Hematopoietic multipotent progenitor cell treated with erythropoietin and hydrocortisone succinate and interleukin-3 and kit ligand, for 15 days (in vitro differentiated cells): ENCODE measurements at regions not wholly inside any gene's neighbourhood (a gene's known extent, or its start where the extent isn't known, plus 50 kb on each side); places are given as distances from the start of the nearest gene placed in this dataset.

Experiments used
- DNase-seq: peaks from one replicate; pipeline ENCODE4 v3.0.0-alpha.2; 2015; ENCODE audit warnings: low spot score

DNA sequence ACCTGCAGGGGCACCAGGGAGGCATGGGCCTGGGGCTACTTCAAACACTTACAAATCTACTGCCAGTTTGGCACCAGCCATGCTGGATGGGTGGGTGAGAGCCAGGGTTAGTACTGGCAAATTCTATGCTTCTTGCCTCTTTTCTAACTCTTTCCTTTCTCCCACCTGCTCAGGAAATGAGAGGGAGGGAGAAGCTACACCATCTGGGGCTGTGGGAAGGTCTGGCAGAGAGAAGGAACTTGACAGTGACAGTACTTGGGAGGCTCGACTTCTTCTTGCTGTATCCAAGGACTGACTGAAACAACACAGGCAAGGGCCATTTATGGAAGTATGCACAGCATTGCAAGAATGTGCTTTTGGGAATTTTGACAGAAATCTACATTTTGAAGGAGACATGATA is 149.6 kb upstream of the DYRK2 start:
- no peak for DNase-seq

DNA sequence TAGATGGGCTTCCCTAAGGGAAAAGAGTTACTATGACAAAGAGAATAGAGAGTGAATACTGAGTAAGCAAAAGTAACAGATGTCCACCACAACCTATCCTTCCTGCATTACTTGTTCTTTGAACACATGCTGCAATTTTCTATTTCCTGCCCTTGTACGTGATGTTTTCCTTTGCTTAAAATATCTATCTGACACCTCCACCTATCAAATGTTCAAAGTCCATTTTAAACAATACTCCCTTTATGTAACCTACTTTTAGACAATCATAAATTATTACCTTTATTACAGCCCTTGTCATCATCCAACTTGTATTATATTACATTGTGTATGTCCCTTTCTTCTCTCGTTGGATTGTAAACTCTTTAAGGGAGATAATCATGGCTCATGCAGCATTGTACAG is 147.2 kb upstream of the DYRK2 start:
- no peak for DNase-seq

GRCh38 chr12:67504026-67504425 is 144.5 kb upstream of the DYRK2 start:
- DNase-seq, result no peak

DNA sequence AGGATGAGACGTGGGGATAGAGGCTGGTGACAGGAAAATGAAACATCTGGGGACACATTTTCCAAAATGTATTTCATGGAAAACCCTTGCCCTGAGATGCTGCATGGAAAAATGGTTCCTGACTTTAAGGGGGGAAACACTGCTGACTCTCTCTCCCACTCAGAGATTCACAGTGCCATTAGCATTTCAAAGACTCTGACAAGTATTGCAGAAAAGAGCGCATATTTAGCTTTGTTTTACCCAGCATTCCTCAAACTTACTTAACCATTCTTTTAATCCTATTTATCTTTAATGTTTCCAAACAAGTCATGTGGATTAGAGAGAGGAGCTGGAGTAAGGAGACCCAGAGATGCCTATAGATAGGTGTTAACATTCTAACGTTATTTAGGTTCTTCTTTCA is 141.8 kb upstream of the DYRK2 start:
- DNase-seq, result no peak

DNA sequence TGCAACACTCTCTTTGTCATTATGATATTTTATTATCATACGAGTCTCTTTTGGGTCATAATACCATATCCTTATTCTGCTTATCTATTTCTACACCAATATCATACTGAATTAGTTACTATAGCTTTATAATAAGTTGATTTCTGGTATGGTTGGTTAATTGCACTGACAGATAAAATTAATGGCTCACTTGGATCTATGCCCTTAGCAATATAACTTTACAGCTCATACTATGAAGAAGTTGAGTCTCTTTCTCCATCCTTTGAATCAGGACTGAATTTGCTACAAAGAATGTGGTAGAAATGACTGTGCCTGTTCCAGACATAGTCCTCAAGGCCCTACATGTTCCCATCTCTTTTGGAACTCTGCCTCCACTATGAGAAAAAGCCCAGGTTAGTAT is 139.7 kb upstream of the DYRK2 start:
- no peak for DNase-seq

DNA sequence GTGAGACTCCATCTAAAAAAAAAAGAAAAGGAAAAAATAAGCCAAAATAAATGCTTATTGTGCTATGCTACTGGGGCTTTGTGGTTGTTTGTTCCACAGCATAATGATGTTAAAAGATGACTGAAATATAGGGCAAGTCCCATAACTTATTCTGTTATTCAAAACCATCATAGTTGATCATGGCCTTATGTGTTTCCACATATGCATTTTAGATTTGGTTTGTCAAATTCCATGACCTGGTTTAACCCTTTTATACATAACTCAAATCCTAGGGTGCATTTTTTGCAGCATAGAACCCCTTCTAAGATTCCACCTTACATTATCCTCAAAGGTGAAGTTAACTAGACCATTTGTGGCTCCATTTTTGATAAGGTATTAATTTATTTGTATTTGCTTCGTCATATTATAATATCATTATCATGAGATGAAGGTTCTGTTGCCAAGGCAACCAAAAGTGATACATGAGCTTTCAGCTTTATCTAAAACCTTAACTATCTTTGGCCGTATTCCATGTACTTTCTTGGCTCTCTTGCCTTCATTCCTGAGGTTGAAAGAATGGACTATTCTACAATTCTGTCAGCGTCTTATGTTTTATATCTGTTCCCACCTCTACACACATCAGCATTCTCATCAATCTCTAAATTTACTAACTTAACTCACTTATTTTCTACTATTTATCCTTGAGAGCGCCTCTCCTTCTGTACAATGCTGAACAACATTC is 138.7 kb upstream of the DYRK2 start:
- no peak for DNase-seq

GRCh38 chr12:67512061-67512460 is 136.5 kb upstream of the DYRK2 start:
- DNase-seq, result no peak

DNA sequence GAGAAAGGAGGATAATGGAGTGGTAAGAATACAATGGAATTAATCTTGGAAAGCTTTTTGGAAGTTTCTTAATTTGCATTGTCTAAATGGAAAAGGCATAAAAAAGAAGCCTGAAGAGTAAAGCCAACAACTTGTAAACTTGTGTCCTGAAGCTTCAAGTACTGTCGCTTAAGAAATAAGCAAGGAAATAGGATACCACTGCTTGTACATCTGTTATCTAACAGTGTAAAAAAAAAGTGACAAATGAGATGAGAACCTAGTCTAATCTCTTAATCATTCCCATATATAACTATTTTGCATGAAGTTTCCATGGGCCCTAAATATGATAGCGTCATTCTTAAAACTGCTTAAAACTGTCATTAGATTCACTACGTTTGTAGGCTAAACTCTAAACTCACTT is 134.0 kb upstream of the DYRK2 start:
- no peak for DNase-seq

GRCh38 chr12:67515679-67516340 is 132.7 kb upstream of the DYRK2 start:
- DNase-seq, result no peak

DNA sequence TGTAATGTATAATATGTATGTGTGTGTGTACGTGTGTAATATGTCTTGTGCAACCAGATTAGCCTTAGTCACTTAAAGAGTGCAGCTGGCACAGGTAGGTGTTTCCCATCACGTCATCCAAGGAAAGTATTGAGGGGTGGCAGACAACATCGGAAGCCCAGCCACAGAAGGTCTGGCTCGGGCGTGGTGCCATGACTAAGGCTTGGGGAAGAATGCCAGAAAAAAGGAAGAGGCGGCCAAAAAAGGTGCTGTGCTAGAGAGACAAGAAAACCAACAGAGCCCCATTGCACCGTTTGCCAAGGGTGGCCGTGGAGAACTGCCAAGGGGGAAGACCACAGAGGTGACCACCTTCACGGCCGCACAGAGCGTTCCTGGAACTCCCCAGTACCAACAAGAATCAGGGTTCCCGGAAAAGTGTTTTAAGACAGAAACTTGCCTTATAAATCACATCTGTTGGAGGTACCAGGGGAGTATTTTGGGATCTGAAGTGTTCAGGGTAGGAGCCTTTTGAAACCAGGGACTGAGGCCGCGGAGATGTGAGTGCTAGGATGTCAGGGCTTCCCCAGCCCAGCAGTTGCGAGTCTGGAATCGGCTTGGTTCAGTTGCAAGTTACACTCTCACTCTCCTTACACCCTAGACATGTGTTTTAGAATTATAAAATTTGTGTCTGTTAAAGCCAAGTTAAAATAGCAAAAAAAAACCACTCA is 131.2 kb upstream of the DYRK2 start:
- no peak for DNase-seq

DNA sequence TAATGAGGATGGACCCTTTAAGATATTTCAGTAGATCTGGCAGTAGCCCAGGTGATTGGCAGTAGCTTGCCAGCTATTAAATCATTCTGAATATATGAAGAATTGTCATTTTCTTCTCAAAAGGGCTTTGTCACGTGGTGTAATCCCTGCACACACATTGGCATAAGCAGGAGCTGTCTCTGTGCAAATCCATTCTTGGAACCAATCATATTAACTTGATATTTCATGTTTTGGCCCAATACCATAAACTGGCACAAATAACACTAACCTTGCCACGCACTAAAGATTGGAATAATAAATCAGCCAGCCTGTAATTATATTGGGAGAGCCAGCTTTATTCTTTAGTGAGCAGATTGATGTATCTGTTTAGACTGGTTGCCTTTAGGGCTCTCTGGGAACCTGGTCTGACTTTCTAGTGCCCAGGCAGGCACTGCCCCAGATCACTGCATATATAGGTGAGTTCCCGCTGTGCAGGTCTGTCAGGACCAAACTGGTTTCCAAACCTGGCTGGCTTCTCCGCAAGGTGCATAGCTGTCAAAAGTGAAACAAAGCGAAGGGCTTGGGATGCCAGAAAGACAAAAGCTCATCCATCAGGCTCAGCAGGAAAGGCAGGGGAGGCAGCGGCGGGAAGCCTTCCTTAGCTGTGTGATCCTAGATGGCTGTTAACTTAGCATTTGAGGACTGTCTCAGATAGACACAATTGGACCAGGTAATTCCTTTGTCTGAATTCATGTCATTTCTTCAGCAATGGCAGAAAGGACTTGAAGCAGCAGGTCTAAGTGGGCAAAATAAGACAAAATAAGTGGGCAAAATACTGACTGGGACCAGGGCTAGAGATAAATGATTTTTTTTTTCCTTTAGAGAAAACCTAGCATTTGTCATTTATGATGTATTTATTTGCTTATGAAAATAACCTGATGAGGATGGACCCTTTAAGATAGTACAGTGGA is 128.8 kb upstream of the DYRK2 start:
- DNase-seq, result no peak

- no peak for DNase-seq
Observed at GRCh38 chr12:67520606-67521005, 127.9 kb upstream of the DYRK2 start.

GRCh38 chr12:67522222-67522621 is 126.3 kb upstream of the DYRK2 start:
- no peak for DNase-seq

DNA sequence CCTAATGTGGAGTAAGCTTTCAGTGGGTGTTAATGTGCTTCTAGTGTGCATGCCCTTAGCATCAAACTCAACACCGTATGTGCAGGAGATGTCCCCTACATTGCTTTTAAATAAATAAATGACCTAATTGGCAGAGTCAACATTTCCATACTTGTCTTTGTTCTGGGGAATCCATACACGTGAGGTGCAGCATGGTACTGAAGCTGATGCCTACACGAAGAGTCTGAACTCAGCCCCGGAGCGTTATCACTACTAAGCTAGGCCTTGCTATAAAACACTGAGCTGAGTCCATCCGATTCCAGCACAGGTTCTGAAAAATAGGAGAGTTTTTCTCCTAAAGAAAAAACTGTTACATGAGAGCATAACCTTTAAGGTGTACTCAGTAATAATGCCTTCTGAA is 125.0 kb upstream of the DYRK2 start:
- DNase-seq, result no peak

- no peak for DNase-seq
Observed at GRCh38 chr12:67524861-67525616, 123.5 kb upstream of the DYRK2 start.

- DNase-seq, result no peak
Observed at GRCh38 chr12:67525617-67525884, 123.0 kb upstream of the DYRK2 start.

- DNase-seq, result no peak
Observed at GRCh38 chr12:67526129-67526528, 122.4 kb upstream of the DYRK2 start.

DNA sequence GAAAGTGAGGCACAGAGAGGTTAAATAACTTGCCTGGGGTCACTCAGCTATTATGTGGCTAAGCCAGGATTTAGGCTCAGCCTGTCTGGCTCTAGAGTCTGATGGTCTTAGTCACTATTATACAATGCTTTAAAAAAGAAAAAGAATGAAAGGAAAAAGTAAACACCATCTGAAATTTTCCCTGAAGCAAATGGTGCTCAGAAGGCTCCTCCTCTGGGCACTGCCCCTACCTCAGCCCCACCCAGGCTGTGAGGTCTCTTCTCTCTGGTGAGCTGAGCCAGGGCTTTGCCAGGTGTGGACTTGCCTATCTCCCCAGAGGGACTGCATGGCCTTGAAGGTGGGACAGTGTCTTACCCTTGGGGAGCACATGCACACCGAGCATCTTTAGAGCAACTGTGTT is 117.5 kb upstream of the DYRK2 start:
- no peak for DNase-seq

- no peak for DNase-seq
Observed at GRCh38 chr12:67531501-67531900, 117.0 kb upstream of the DYRK2 start.

GRCh38 chr12:67533159-67533558 is 115.4 kb upstream of the DYRK2 start:
- DNase-seq, result no peak

DNA sequence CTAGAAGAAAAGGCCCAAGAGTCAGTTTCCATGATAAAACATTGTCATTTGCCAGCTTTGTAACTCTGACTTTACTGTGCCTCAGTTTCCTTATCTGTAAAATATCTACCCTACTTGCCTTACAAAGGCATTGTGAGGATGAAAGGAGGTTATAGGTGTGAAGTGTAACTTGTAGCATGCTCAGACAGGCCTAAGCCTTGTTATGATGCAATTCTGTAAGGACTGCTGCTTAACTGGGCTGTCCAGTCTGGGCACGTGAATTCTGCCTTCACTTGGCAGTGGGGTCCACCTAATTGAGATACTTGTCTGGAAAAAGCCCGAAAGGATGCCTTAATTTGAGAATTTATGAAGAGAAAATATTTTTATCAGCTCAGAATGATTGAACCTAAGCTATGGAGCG is 114.5 kb upstream of the DYRK2 start:
- DNase-seq, result no peak

DNA sequence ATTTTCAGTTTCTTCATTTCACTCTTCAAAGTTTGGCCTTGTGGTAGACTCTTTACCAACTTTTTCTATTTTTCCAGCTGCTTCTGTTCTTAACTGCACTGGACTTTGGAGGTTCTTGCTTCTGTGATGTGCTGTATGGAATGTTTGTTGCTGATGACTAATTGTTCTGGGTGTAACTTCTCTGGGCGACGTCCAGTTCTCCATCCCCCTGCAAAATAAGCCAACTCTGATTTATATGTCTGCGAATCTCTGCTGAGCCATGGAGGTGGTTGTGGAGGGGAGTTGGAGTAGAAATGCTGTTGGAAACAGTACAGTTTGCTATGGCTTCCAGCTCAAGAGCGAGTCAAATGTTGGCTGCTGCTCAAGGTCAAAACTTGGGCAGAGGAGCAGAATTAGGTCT is 113.9 kb upstream of the DYRK2 start:
- no peak for DNase-seq
